GM12865 (cell line): ENCODE measurements at regions not wholly inside any gene's neighbourhood (a gene's known extent, or its start where the extent isn't known, plus 50 kb on each side); places are given as distances from the start of the nearest gene placed in this dataset.

Experiments
- DNase-seq: peaks from one replicate; pipeline ENCODE4 v3.0.0; 2010; ENCODE audit warnings: low read depth
- H3K4me3 ChIP-seq: 2 replicates; pipeline ENCODE4 v1.5.1; 2011; ENCODE audit warnings: mild to moderate bottlenecking, low read depth, low read length, control low read depth
- CTCF ChIP-seq: IDR thresholded peaks from 2 replicates; pipeline ENCODE4 v1.5.1; 2011; ENCODE audit warnings: low read length, control low read depth, low read depth, inconsistent platforms; ENCODE audit not compliant: insufficient read depth; ENCODE audit errors: missing control alignments

GRCh38 chr2:180450841-180451240 is 443.7 kb upstream of the CWC22 start:
- no peak for DNase-seq
- no peak for TF ChIP-seq CTCF
- H3K4me3 ChIP-seq: no peak overlapping the region

GRCh38 chr2:180449171-180449915 is 442.2 kb upstream of the CWC22 start:
- no peak for DNase-seq
- no peak for TF ChIP-seq CTCF
- no peak overlapping the region for H3K4me3 ChIP-seq

- peak; percentile 5 for DNase-seq
- H3K4me3 ChIP-seq: no peak overlapping the region
- no peak for TF ChIP-seq CTCF
These were observed 439.4 kb upstream of the CWC22 start for GRCh38 chr2:180446492-180446891.

DNA sequence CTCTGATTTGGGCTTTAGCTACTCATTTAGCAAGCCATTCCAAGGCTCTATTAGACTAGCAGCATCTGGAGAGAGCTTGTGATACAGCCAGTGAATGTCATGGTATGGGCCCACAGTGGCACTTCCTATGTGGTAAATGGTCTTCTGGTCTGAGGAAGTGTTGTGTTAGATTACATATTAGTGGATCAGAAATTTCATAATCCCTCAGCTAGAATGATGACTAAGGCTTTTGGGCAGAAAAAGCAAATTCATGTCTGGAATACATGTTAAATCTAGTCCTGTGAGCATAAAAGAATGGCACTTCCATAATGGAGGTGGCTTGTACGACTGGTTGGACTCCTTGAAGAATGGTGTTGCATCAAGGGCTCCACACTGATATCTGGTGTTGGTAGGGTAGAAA is 436.8 kb upstream of the CWC22 start:
- no peak for DNase-seq
- H3K4me3 ChIP-seq: no peak overlapping the region

GRCh38 chr2:180442860-180443644 is 436.0 kb upstream of the CWC22 start:
- no peak for TF ChIP-seq CTCF
- H3K4me3 ChIP-seq: no peak overlapping the region
- DNase-seq: no peak

More for the DNA sequence above, 436.8 kb upstream of the CWC22 start:
- TF ChIP-seq CTCF: no peak

GRCh38 chr2:180419212-180419611 is 412.1 kb upstream of the CWC22 start:
- no peak overlapping the region for H3K4me3 ChIP-seq
- no peak for TF ChIP-seq CTCF
- DNase-seq: no peak
